HUES48 (cell line): ENCODE measurements at regions not wholly inside any gene's neighbourhood (a gene's known extent, or its start where the extent isn't known, plus 50 kb on each side); places are given as distances from the start of the nearest gene placed in this dataset.

Experiments used
- H3K27ac ChIP-seq: one replicate; pipeline ENCODE4 v1.7.0; 2013; ENCODE audit warnings: low read depth, low read length, inconsistent platforms
- H3K27me3 ChIP-seq: 2 replicates; pipeline ENCODE4 v1.6.1; 2013; ENCODE audit warnings: mild to moderate bottlenecking, low read length; ENCODE audit not compliant: control insufficient read depth, insufficient read depth
- H3K36me3 ChIP-seq: 2 replicates; pipeline ENCODE4 v1.6.1; 2013; ENCODE audit warnings: low read length; ENCODE audit not compliant: control insufficient read depth, insufficient read depth
- H3K4me1 ChIP-seq: 2 replicates; pipeline ENCODE4 v1.6.1; 2013; ENCODE audit warnings: mild to moderate bottlenecking, low read length; ENCODE audit not compliant: control insufficient read depth, insufficient read depth
- H3K4me3 ChIP-seq: 2 replicates; pipeline ENCODE4 v1.5.1; 2013; ENCODE audit warnings: mild to moderate bottlenecking, low read depth, low read length
- H3K9ac ChIP-seq: 2 replicates; pipeline ENCODE4 v1.6.1; 2013; ENCODE audit warnings: mild to moderate bottlenecking, low read depth, low read length, moderate library complexity
- H3K9me3 ChIP-seq: 2 replicates; pipeline ENCODE4 v1.6.1; 2013; ENCODE audit warnings: low read length; ENCODE audit not compliant: control insufficient read depth, insufficient read depth

GRCh38 chr15:26106556-26106955 lies 243.4 kb upstream of the ATP10A start:
- H3K27ac ChIP-seq, result no peak overlapping the region
- no peaks in the 10 kb centered on the region for H3K27me3 ChIP-seq
- no peaks in the 10 kb centered on the region for H3K36me3 ChIP-seq
- H3K4me3 ChIP-seq, result no peak overlapping the region
- no peak overlapping the region for H3K9ac ChIP-seq
- H3K9me3 ChIP-seq, result peaks cover 5% of the 10 kb centered on the region; the same call in 1 of the 2 replicates
- H3K4me1 ChIP-seq, result peaks cover 18% of the 10 kb centered on the region

GRCh38 chr15:26103002-26103404 lies 239.9 kb upstream of the ATP10A start:
- H3K4me1 ChIP-seq, result peaks cover 19% of the 10 kb centered on the region

GRCh38 chr15:26102365-26102764 lies 239.2 kb upstream of the ATP10A start:
- H3K36me3 ChIP-seq, result no peaks in the 10 kb centered on the region
- no peaks in the 10 kb centered on the region for H3K27me3 ChIP-seq
- peaks cover 3% of the 10 kb centered on the region; the same call in 1 of the 2 replicates for H3K9me3 ChIP-seq
- H3K9ac ChIP-seq, result no peak overlapping the region; the same call in 1 of the 2 replicates
- peaks cover 19% of the 10 kb centered on the region for H3K4me1 ChIP-seq
- H3K27ac ChIP-seq, result peak overlapping the region; percentile 57
- H3K4me3 ChIP-seq, result no peak overlapping the region

More at GRCh38 chr15:26103002-26103404, 239.9 kb upstream of the ATP10A start:
- Histone ChIP-seq H3K27me3 (no peaks in the 10 kb centered on the region), H3K9me3 (peaks cover 5% of the 10 kb centered on the region; the same call in 1 of the 2 replicates), H3K36me3 (no peaks in the 10 kb centered on the region), H3K4me3 (no peak overlapping the region), H3K27ac (no peak overlapping the region), H3K9ac (no peak overlapping the region)

- peaks cover 19% of the 10 kb centered on the region for H3K4me1 ChIP-seq
- H3K9me3 ChIP-seq, result peaks cover 2% of the 10 kb centered on the region; the same call in 1 of the 2 replicates
- no peaks in the 10 kb centered on the region for H3K27me3 ChIP-seq
- H3K4me3 ChIP-seq, result no peak overlapping the region
- no peak overlapping the region for H3K9ac ChIP-seq
- H3K27ac ChIP-seq, result no peak overlapping the region
- H3K36me3 ChIP-seq, result no peaks in the 10 kb centered on the region
Measured at GRCh38 chr15:26101443-26101842, 238.3 kb upstream of the ATP10A start.

GRCh38 chr15:26098801-26099200 lies 235.7 kb upstream of the ATP10A start:
- H3K36me3 ChIP-seq, result no peaks in the 10 kb centered on the region
- H3K4me1 ChIP-seq, result peaks cover 22% of the 10 kb centered on the region
- H3K9ac ChIP-seq, result no peak overlapping the region
- H3K27me3 ChIP-seq, result no peaks in the 10 kb centered on the region
- H3K9me3 ChIP-seq, result no peaks in the 10 kb centered on the region
- no peak overlapping the region for H3K4me3 ChIP-seq
- H3K27ac ChIP-seq, result no peak overlapping the region

GRCh38 chr15:26097216-26097615 lies 234.1 kb upstream of the ATP10A start:
- Histone ChIP-seq H3K4me3 (no peak overlapping the region), H3K9me3 (no peaks in the 10 kb centered on the region), H3K27ac (no peak overlapping the region), H3K4me1 (peaks cover 10% of the 10 kb centered on the region), H3K36me3 (no peaks in the 10 kb centered on the region), H3K9ac (no peak overlapping the region), H3K27me3 (no peaks in the 10 kb centered on the region)

GRCh38 chr15:26096581-26096980 lies 233.5 kb upstream of the ATP10A start:
- no peak overlapping the region for H3K27ac ChIP-seq

GRCh38 chr15:26095710-26096330 lies 232.7 kb upstream of the ATP10A start:
- Histone ChIP-seq H3K27me3 (no peaks in the 10 kb centered on the region), H3K4me3 (no peak overlapping the region), H3K36me3 (no peaks in the 10 kb centered on the region), H3K4me1 (peaks cover 3% of the 10 kb centered on the region; the same call in 1 of the 2 replicates), H3K27ac (no peak overlapping the region), H3K9me3 (no peaks in the 10 kb centered on the region), H3K9ac (no peak overlapping the region)

More at GRCh38 chr15:26096581-26096980, 233.5 kb upstream of the ATP10A start:
- Histone ChIP-seq H3K4me3 (no peak overlapping the region), H3K27me3 (no peaks in the 10 kb centered on the region), H3K4me1 (peaks cover 4% of the 10 kb centered on the region), H3K36me3 (no peaks in the 10 kb centered on the region), H3K9ac (no peak overlapping the region), H3K9me3 (no peaks in the 10 kb centered on the region)

- H3K4me1 ChIP-seq, result peaks cover 3% of the 10 kb centered on the region; the same call in 1 of the 2 replicates
- no peaks in the 10 kb centered on the region for H3K36me3 ChIP-seq
- no peaks in the 10 kb centered on the region for H3K9me3 ChIP-seq
- no peak overlapping the region for H3K27ac ChIP-seq
- H3K27me3 ChIP-seq, result no peaks in the 10 kb centered on the region
- H3K9ac ChIP-seq, result no peak overlapping the region
- H3K4me3 ChIP-seq, result no peak overlapping the region
Measured at GRCh38 chr15:26091184-26091583, 228.1 kb upstream of the ATP10A start.

GRCh38 chr15:26087881-26088280 lies 224.8 kb upstream of the ATP10A start:
- Histone ChIP-seq H3K4me1 (peaks cover 16% of the 10 kb centered on the region), H3K9ac (no peak overlapping the region), H3K27me3 (no peaks in the 10 kb centered on the region), H3K9me3 (no peaks in the 10 kb centered on the region), H3K4me3 (no peak overlapping the region), H3K27ac (no peak overlapping the region), H3K36me3 (no peaks in the 10 kb centered on the region)

- Histone ChIP-seq H3K36me3 (no peaks in the 10 kb centered on the region), H3K9ac (no peak overlapping the region), H3K4me3 (no peak overlapping the region), H3K27me3 (no peaks in the 10 kb centered on the region), H3K27ac (no peak overlapping the region), H3K4me1 (peaks cover 18% of the 10 kb centered on the region), H3K9me3 (no peaks in the 10 kb centered on the region)
Measured at GRCh38 chr15:26087395-26087794, 224.3 kb upstream of the ATP10A start.
